Adrenal gland (tissue), 5 donors: ENCODE measurements at regions not wholly inside any gene's neighbourhood (a gene's known extent, or its start where the extent isn't known, plus 50 kb on each side); places are given as distances from the start of the nearest gene placed in this dataset.

Experiments
- CTCF ChIP-seq, 6 experiments: fragments of 450-650 bp in 4 of 6; fragments of 200-600 bp in 2 of 6; sonication (generic) in 1 of 6; IDR thresholded peaks; 1 replicate in 5 of 6; 2 replicates in 1 of 6; pipeline versions ENCODE4 v1.5.1 to v1.8.0; 2016 to 2021; ENCODE audit warnings: antibody characterized with exemption in 6 of 6, mild to moderate bottlenecking in 2 of 6, moderate library complexity in 1 of 6
- POLR2A ChIP-seq, 2 donors: fragments of 450-650 bp; IDR thresholded peaks; one replicate each; pipeline ENCODE4 v1.6.1; 2017; ENCODE audit warnings: antibody characterized with exemption in 2 of 2, mild to moderate bottlenecking in 2 of 2, moderate library complexity in 1 of 2
- donor health status: DM: no; HTN: no; CAD: no.

GRCh38 chr12:29033519-29033918 is 115.6 kb upstream of the FAR2 start:
- no peak for TF ChIP-seq CTCF (IDR thresholded peaks at IDR 0.05)
- no peak for TF ChIP-seq POLR2A (IDR thresholded peaks at IDR 0.05)
